Ascending aorta (tissue), 2 donors: ENCODE measurements at regions not wholly inside any gene's neighbourhood (a gene's known extent, or its start where the extent isn't known, plus 50 kb on each side); places are given as distances from the start of the nearest gene placed in this dataset.

Source experiments
- DNase-seq, 2 donors: peaks; one replicate each; pipeline ENCODE4 v3.0.0-alpha.2; 2019; ENCODE audit warnings: low spot score in 2 of 2
- H3K27ac ChIP-seq, 2 donors: fragments of 200-600 bp; sonication (generic); one replicate each; pipeline ENCODE4 v1.5.1; 2016 to 2017; ENCODE audit warnings: mild to moderate bottlenecking in 1 of 2
- H3K27me3 ChIP-seq: fragments of 200-600 bp; sonication (generic); one replicate; pipeline ENCODE4 v1.5.1; 2017
- H3K36me3 ChIP-seq, 2 donors: fragments of 200-600 bp; sonication (generic); one replicate each; pipeline ENCODE4 v1.5.1; 2016
- H3K4me1 ChIP-seq, 2 donors: fragments of 200-600 bp; sonication (generic); one replicate each; pipeline ENCODE4 v1.5.1; 2016 to 2017; ENCODE audit warnings: mild to moderate bottlenecking in 1 of 2
- H3K4me3 ChIP-seq, 2 donors: fragments of 200-600 bp; sonication (generic); one replicate each; pipeline ENCODE4 v1.5.1; 2016 to 2017; ENCODE audit warnings: mild to moderate bottlenecking in 1 of 2
- H3K9me3 ChIP-seq, 2 donors: fragments of 200-600 bp; sonication (generic); one replicate each; pipeline ENCODE4 v1.5.1; 2016
- intact Hi-C: fragments of 100-400 bp; cut with DNase I; formaldehyde crosslinking; loops from one replicate; pipeline ENCODE4 v1.15.1; 2023
- TF ChIP-seq, protein P1 (sequence below), 3 experiments: fragments of 200-600 bp in 2 of 3; fragments of 450-650 bp in 1 of 3; sonication (generic) in 2 of 3; IDR thresholded peaks; one replicate each; pipeline ENCODE4 v1.5.1; 2016 to 2019; ENCODE audit warnings: antibody characterized with exemption in 3 of 3, mild to moderate bottlenecking in 1 of 3, moderate library complexity in 1 of 3

DNA sequence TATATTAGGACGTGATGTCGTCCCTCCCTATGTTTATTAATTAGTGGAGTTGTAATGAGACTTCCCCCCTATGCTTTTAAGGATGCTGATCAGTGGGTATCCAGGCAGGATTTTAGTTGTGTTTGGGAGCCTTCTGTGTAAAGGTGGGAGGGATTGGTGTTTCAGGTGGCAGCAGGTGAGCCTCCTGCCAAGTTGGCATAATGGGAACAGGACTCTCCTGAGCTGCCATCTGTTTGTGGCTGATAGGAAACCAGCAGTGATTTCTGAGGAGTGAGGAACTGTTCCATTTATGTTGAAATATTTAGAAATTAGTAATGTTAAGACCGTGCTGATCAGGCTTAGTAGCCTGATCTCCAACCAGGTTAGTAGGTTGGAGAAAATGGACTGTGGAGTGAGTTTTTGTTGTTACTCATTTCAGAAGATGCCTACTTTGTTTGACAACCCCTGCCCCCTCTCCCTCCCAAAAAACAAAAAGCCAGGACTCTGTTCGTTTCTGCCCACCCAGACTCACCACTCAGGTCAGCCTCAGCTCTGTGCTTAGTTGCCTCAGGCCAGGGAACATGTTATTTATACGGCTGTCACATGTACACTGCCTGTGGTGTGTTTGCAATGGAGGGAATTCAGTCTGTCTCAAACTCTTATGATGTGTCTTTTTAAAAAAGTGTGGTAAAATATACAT lies 55.4 kb upstream of the TULP4 start:
- Histone ChIP-seq H3K4me3 (no peak overlapping the region), H3K4me1 (no peaks in the 10 kb centered on the region), H3K27ac (no peak overlapping the region), H3K9me3 (no peaks in the 10 kb centered on the region), H3K27me3 (no peaks in the 10 kb centered on the region), H3K36me3 (no peaks in the 10 kb centered on the region)
- intact Hi-C loops = no loop called here
- TF ChIP-seq, protein P1, sequence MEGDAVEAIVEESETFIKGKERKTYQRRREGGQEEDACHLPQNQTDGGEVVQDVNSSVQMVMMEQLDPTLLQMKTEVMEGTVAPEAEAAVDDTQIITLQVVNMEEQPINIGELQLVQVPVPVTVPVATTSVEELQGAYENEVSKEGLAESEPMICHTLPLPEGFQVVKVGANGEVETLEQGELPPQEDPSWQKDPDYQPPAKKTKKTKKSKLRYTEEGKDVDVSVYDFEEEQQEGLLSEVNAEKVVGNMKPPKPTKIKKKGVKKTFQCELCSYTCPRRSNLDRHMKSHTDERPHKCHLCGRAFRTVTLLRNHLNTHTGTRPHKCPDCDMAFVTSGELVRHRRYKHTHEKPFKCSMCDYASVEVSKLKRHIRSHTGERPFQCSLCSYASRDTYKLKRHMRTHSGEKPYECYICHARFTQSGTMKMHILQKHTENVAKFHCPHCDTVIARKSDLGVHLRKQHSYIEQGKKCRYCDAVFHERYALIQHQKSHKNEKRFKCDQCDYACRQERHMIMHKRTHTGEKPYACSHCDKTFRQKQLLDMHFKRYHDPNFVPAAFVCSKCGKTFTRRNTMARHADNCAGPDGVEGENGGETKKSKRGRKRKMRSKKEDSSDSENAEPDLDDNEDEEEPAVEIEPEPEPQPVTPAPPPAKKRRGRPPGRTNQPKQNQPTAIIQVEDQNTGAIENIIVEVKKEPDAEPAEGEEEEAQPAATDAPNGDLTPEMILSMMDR (IDR thresholded peaks at IDR 0.05) = no peak
- DNase-seq = no peak

DNA sequence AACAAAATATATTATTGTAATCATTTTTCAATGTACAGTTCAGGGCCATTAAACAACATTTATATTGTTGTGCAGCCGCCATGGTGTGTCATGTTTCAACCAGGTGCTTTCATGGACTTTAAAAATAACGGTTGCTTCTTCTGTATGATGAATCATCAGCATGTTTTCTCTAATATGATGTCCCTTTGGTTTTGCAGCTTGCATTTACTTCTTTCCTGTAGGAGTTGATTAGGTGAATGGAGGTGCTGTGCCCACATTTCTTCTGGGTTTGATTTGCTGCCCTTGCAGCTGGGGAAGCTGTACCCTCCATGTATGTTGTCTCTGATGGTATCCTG lies 54.9 kb upstream of the TULP4 start:
- intact Hi-C loops = no loop called here
- Histone ChIP-seq H3K36me3 (no peaks in the 10 kb centered on the region), H3K4me3 (no peak overlapping the region), H3K27ac (no peak overlapping the region), H3K4me1 (no peaks in the 10 kb centered on the region), H3K9me3 (no peaks in the 10 kb centered on the region), H3K27me3 (no peaks in the 10 kb centered on the region)
- no peak for DNase-seq
- TF ChIP-seq, protein P1 (IDR thresholded peaks at IDR 0.05) = no peak

DNA sequence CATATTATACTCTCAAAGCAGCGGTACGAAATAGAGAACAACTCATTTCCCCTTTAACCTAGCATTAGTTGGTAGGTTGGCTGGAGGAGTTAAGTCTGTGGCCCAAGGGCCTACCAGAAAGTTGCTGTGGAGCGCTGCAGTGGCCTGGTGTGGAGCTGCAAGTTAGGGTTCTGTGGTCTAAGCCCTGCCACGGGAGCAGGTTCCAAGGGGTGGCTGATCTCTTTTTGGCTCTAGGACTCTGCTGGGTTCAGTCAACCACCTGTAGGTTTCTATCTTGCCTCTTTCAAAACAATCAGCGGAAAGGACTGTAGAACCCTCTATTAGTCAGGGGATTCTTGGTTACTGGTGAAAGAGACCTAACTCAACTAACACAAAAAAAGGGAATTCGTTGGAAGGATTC lies 54.5 kb upstream of the TULP4 start:
- no peak overlapping the region for H3K4me3 ChIP-seq
- H3K36me3 ChIP-seq = no peaks in the 10 kb centered on the region
- H3K4me1 ChIP-seq = no peaks in the 10 kb centered on the region
- TF ChIP-seq, protein P1 (IDR thresholded peaks at IDR 0.05) = no peak
- no peak for DNase-seq
- intact Hi-C loops = no loop called here
- no peak overlapping the region for H3K27ac ChIP-seq
- H3K9me3 ChIP-seq = no peaks in the 10 kb centered on the region
- H3K27me3 ChIP-seq = no peaks in the 10 kb centered on the region

DNA sequence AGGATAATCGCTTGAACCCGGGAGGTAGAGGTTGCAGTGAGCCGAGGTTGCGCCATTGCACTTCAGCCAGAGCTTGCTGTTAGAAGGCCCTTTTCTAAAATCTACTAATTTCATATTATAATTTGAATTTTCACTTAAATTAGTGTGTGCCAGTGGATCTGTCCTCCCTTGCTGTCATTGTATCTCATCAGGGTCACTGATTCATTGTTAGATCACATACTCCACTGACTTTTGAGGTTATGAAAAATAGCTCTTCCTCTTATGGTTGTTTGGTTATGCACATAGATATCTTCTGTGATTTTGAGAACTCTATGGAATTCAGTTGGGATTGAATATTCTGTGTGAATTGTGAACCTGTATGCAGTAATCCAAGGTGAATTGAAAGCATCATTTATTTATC lies 53.1 kb upstream of the TULP4 start:
- no peaks in the 10 kb centered on the region for H3K36me3 ChIP-seq
- intact Hi-C loops = no loop called here
- no peak overlapping the region for H3K27ac ChIP-seq
- no peak for DNase-seq
- no peaks in the 10 kb centered on the region for H3K9me3 ChIP-seq
- no peak overlapping the region for H3K4me3 ChIP-seq
- no peaks in the 10 kb centered on the region for H3K4me1 ChIP-seq
- TF ChIP-seq, protein P1 (IDR thresholded peaks at IDR 0.05) = no peak
- H3K27me3 ChIP-seq = no peaks in the 10 kb centered on the region

DNA sequence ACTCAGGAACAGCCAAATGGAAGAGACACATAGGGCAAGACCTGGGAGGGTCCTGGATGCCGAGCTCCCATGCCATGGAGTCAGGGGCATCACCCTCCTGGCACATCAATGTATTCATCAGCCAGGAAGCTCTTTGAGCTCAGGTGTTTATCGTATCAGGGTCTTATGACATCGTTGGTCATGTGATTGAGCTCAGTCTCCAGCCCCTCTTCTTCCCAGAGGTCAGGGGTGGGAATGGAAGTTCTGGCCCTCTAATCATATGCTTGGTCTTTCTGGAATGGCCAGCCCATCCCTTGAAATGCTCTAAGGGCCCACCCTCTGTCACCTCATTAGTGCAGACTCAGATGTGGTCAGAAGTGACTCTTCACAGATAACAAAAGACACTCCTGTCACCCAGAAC lies 52.4 kb upstream of the TULP4 start:
- Histone ChIP-seq H3K27ac (no peak overlapping the region), H3K4me3 (no peak overlapping the region), H3K9me3 (no peaks in the 10 kb centered on the region), H3K4me1 (no peaks in the 10 kb centered on the region), H3K36me3 (no peaks in the 10 kb centered on the region), H3K27me3 (no peaks in the 10 kb centered on the region)
- TF ChIP-seq, protein P1 (IDR thresholded peaks at IDR 0.05) = no peak
- intact Hi-C loops = no loop called here
- DNase-seq = peak in 1 of 2 donors; percentile 9

DNA sequence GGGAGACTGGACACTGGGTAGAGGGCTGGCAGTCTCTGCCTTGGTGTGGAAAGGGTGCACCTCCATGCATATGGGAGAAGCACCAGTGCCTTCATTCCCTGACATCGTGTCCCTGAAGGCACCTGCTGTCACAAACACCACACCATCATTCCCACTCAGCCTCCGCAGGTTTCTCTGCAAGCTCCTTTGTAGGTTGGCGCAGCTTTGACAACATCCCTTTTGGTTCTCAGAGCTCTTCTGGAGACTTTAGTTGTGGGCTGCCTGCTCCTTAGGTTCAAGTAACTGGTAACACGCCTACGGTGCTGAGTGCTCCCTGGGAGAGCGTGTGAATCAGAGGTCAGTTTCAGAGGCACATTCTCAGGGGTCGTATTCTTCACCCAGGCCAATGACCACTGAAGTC lies 50.2 kb upstream of the TULP4 start:
- H3K9me3 ChIP-seq = no peaks in the 10 kb centered on the region
- H3K27me3 ChIP-seq = no peaks in the 10 kb centered on the region
- H3K4me1 ChIP-seq = no peaks in the 10 kb centered on the region
- H3K27ac ChIP-seq = no peak overlapping the region
- H3K4me3 ChIP-seq = no peak overlapping the region
- TF ChIP-seq, protein P1 (IDR thresholded peaks at IDR 0.05) = no peak
- intact Hi-C loops = no loop called here
- DNase-seq = no peak
- H3K36me3 ChIP-seq = no peaks in the 10 kb centered on the region
